ENCODE measurements at regions not wholly inside any gene's neighbourhood (a gene's known extent, or its start where the extent isn't known, plus 50 kb on each side); places are given as distances from the start of the nearest gene placed in this dataset.

DNA sequence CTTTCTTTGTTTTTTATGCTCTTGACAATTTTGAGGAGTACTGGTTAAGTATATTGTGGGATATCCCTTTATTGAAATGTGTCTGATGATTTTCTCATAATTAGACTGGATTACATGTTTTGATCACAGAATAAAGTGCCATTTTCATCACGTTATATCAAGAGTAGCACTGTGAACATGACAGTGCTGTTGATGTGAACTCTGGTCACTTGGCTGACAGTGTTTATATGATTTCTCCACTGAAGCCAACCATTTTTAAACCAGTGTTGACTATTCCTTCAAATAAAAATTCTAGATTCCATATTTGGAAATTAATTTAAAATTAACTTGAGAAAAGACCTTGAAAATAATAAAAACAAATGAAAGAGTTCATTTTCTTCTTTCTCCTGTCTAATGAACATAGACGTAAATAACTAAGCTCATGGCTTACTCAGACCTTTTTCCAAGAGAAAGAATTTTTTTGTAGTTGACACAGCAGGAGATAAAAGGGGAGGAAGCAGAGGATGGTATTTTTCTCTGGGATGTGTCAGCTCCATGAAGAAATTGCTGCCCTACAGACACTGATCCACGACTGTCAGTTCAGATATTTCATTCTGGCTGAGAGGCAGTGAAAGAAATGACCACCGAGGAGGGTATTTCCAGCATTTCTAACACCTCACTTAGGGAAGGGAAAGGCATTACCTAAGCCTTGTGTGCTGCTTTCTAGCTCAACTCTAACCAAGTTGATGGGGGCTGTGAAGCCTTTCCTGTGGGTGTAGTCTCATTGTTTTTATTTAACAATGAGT lies 150.9 kb upstream of the ANK2 start:
- H3K4me3 ChIP-seq (ENCODE audit: low read length, poor library complexity, severe bottlenecking): no peak overlapping the region
- TF ChIP-seq, protein P1, sequence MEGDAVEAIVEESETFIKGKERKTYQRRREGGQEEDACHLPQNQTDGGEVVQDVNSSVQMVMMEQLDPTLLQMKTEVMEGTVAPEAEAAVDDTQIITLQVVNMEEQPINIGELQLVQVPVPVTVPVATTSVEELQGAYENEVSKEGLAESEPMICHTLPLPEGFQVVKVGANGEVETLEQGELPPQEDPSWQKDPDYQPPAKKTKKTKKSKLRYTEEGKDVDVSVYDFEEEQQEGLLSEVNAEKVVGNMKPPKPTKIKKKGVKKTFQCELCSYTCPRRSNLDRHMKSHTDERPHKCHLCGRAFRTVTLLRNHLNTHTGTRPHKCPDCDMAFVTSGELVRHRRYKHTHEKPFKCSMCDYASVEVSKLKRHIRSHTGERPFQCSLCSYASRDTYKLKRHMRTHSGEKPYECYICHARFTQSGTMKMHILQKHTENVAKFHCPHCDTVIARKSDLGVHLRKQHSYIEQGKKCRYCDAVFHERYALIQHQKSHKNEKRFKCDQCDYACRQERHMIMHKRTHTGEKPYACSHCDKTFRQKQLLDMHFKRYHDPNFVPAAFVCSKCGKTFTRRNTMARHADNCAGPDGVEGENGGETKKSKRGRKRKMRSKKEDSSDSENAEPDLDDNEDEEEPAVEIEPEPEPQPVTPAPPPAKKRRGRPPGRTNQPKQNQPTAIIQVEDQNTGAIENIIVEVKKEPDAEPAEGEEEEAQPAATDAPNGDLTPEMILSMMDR (conservative IDR thresholded peaks at IDR 0.05; ENCODE audit: low read length): no peak
- TF ChIP-seq EZH2phosphoT487 (IDR thresholded peaks at IDR 0.05; ENCODE audit: borderline replicate concordance): no peak
- no peaks in the 10 kb centered on the region for H3K79me2 ChIP-seq (ENCODE audit: insufficient read depth, low read length)
- H3F3A ChIP-seq (ENCODE audit: low read depth): no peaks in the 10 kb centered on the region
- no peaks in the 10 kb centered on the region for H3K9me2 ChIP-seq (replicated peaks; ENCODE audit: low read depth, low read length)
- no peaks in the 10 kb centered on the region for H3K4me1 ChIP-seq (ENCODE audit: insufficient read depth, low read length, poor library complexity, severe bottlenecking)
- H3K27me3 ChIP-seq (ENCODE audit: insufficient read depth, low read length, poor library complexity, severe bottlenecking): no peaks in the 10 kb centered on the region
- H3K9me3 ChIP-seq (ENCODE audit: insufficient read depth, low read depth, low read length): no peaks in the 10 kb centered on the region
- no peaks in the 10 kb centered on the region for H4K20me1 ChIP-seq (ENCODE audit: insufficient read depth, low read length, poor library complexity, severe bottlenecking)
- no peak overlapping the region for H2AFZ ChIP-seq (ENCODE audit: low read length)
- no peaks in the 10 kb centered on the region for H3K36me3 ChIP-seq (ENCODE audit: insufficient read depth, low read length)
- H3K9ac ChIP-seq (ENCODE audit: low read depth, low read length, poor library complexity, severe bottlenecking): no peak overlapping the region
- H3K4me2 ChIP-seq (ENCODE audit: low read depth, low read length, poor library complexity, severe bottlenecking): no peak overlapping the region

DNA sequence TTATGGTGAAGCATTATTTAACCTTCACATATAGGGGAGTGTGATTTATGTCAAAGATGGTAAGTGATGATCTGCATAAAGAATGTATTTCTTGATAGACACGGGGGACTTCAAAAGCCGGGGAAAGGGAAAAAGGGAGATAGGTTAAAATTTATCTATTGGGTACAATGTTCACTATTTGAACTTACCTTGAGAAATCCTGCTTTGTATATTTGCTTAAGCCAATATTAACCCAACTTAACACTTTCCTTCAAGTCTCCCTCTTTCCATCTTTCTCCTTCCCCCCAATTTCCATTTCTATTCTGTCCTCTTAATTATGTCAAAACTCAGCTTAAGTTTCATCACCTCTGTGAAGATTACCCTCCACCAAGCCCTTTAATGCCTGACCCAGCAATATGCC lies 149.0 kb upstream of the ANK2 start:
- Histone ChIP-seq H3F3A (ENCODE audit: low read depth) (no peaks in the 10 kb centered on the region), H3K9me2 (replicated peaks; ENCODE audit: low read depth, low read length) (no peaks in the 10 kb centered on the region), H3K36me3 (ENCODE audit: insufficient read depth, low read length) (no peaks in the 10 kb centered on the region), H3K4me1 (ENCODE audit: insufficient read depth, low read length, poor library complexity, severe bottlenecking) (no peaks in the 10 kb centered on the region), H3K4me2 (ENCODE audit: low read depth, low read length, poor library complexity, severe bottlenecking) (no peak overlapping the region), H4K20me1 (ENCODE audit: insufficient read depth, low read length, poor library complexity, severe bottlenecking) (no peaks in the 10 kb centered on the region), H3K4me3 (ENCODE audit: low read length, poor library complexity, severe bottlenecking) (no peak overlapping the region), H3K79me2 (ENCODE audit: insufficient read depth, low read length) (no peaks in the 10 kb centered on the region), H3K9me3 (ENCODE audit: insufficient read depth, low read depth, low read length) (no peaks in the 10 kb centered on the region), H3K27me3 (ENCODE audit: insufficient read depth, low read length, poor library complexity, severe bottlenecking) (no peaks in the 10 kb centered on the region), H2AFZ (ENCODE audit: low read length) (no peak overlapping the region), H3K9ac (ENCODE audit: low read depth, low read length, poor library complexity, severe bottlenecking) (no peak overlapping the region)
- TF ChIP-seq, protein P1 (conservative IDR thresholded peaks at IDR 0.05; ENCODE audit: low read length): no peak
- no peak for TF ChIP-seq EZH2phosphoT487 (IDR thresholded peaks at IDR 0.05; ENCODE audit: borderline replicate concordance)

DNA sequence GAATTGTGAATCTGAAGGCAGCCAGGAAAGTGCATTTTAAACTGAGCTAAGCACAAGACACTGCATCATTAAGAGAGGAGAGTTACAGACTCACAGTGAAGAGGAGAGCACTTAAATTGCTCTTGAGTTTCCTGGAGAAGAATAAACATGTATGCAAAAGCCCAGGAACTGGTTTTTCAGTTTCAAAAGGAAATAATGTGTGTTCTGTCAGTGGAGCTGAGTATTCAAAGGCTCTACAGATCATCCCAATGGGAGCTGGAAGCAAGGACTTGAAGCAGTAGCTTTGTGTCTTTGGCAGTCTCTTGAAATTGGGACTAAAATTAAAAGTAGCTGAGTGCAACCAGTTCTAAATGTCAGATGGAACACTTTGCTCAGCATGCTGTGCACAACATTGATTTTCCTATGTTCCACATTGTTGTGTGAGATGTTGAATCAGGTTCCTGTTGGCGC lies 147.5 kb upstream of the ANK2 start:
- no peaks in the 10 kb centered on the region for H3K79me2 ChIP-seq (ENCODE audit: insufficient read depth, low read length)
- H3K4me3 ChIP-seq (ENCODE audit: low read length, poor library complexity, severe bottlenecking): no peak overlapping the region
- H2AFZ ChIP-seq (ENCODE audit: low read length): no peak overlapping the region
- no peaks in the 10 kb centered on the region for H3F3A ChIP-seq (ENCODE audit: low read depth)
- no peaks in the 10 kb centered on the region for H3K9me2 ChIP-seq (replicated peaks; ENCODE audit: low read depth, low read length)
- no peak overlapping the region for H3K9ac ChIP-seq (ENCODE audit: low read depth, low read length, poor library complexity, severe bottlenecking)
- H3K4me2 ChIP-seq (ENCODE audit: low read depth, low read length, poor library complexity, severe bottlenecking): no peak overlapping the region
- no peaks in the 10 kb centered on the region for H3K36me3 ChIP-seq (ENCODE audit: insufficient read depth, low read length)
- no peaks in the 10 kb centered on the region for H3K4me1 ChIP-seq (ENCODE audit: insufficient read depth, low read length, poor library complexity, severe bottlenecking)
- no peak for TF ChIP-seq EZH2phosphoT487 (IDR thresholded peaks at IDR 0.05; ENCODE audit: borderline replicate concordance)
- TF ChIP-seq, protein P1 (conservative IDR thresholded peaks at IDR 0.05; ENCODE audit: low read length): no peak
- H3K27me3 ChIP-seq (ENCODE audit: insufficient read depth, low read length, poor library complexity, severe bottlenecking): no peaks in the 10 kb centered on the region
- H4K20me1 ChIP-seq (ENCODE audit: insufficient read depth, low read length, poor library complexity, severe bottlenecking): no peaks in the 10 kb centered on the region
- H3K9me3 ChIP-seq (ENCODE audit: insufficient read depth, low read depth, low read length): no peaks in the 10 kb centered on the region
